ENCODE measurements at regions not wholly inside any gene's neighbourhood (a gene's known extent, or its start where the extent isn't known, plus 50 kb on each side); places are given as distances from the start of the nearest gene placed in this dataset.
"Not testable (repeated sequence)": the region's sequence is repeated elsewhere in the genome, so short reads cannot be mapped to it uniquely, and the experiment has no call there.

DNA sequence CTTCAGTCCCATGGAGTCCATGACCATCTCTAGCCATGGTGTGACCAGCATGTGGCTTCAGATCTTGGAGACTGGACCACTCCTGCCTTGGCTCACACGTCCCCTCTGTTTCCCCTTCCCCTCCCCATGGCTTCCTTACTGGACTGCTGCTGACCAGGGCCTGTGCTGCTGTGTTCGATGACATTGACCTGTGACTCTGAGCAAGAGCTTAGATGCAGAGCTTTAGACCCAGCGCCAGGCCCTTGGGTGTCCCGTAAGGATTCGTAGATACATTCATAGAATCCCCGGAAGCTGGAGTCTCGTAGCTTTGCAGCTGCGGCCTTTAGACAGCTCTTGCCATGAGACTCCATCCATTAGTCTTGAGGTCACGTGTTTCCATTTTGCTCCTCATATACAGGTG lies 96.3 kb downstream of the NPIPB11 start:
- TF ChIP-seq EZH2 (IDR thresholded peaks at IDR 0.05); POLR2AphosphoS5 (IDR thresholded peaks at IDR 0.05; ENCODE audit: borderline replicate concordance, low read depth, low read length); FOXP2 (optimal IDR thresholded peaks at IDR 0.05; ENCODE audit: control extremely low read depth, extremely low read length, insufficient read depth): not testable (repeated sequence)
